NCI-H526 treated with DMSO at 0.1 percent for 48 hours (cell line): ENCODE measurements at regions not wholly inside any gene's neighbourhood (a gene's known extent, or its start where the extent isn't known, plus 50 kb on each side); places are given as distances from the start of the nearest gene placed in this dataset.
"Not testable (repeated sequence)": the region's sequence is repeated elsewhere in the genome, so short reads cannot be mapped to it uniquely, and the experiment has no call there.

Source experiments
- DNase-seq: peaks from one replicate; lab custom pipeline; 2025; lab: John Stamatoyannopoulos, UW

- DNase-seq: not testable (repeated sequence)
Observed at GRCh38 chr9:135195975-135196374, 108.5 kb downstream of the OLFM1 start.

GRCh38 chr9:135196474-135196873 is 109.0 kb downstream of the OLFM1 start:
- DNase-seq: no peak

GRCh38 chr9:135198144-135198543 is 110.7 kb downstream of the OLFM1 start:
- DNase-seq: no peak

- no peak for DNase-seq
Observed at GRCh38 chr9:135198586-135199285, 111.3 kb downstream of the OLFM1 start.

GRCh38 chr9:135199489-135199888 is 112.0 kb downstream of the OLFM1 start:
- no peak for DNase-seq

GRCh38 chr9:135201711-135202110 is 114.2 kb downstream of the OLFM1 start:
- DNase-seq: no peak

GRCh38 chr9:135204177-135204576 is 116.7 kb downstream of the OLFM1 start:
- no peak for DNase-seq

GRCh38 chr9:135209136-135209535 is 121.7 kb downstream of the OLFM1 start:
- DNase-seq: no peak

GRCh38 chr9:135209852-135210251 is 122.4 kb downstream of the OLFM1 start:
- no peak for DNase-seq

GRCh38 chr9:135210676-135211523 is 123.4 kb downstream of the OLFM1 start:
- DNase-seq: no peak

- no peak for DNase-seq
Observed at GRCh38 chr9:135211524-135211890, 124.0 kb downstream of the OLFM1 start.

- no peak for DNase-seq
Observed at GRCh38 chr9:135212961-135213360, 125.5 kb downstream of the OLFM1 start.

- DNase-seq: no peak
Observed at GRCh38 chr9:135213566-135213965, 126.1 kb downstream of the OLFM1 start.

- DNase-seq: no peak
Observed at GRCh38 chr9:135214054-135214640, 126.7 kb downstream of the OLFM1 start.

- no peak for DNase-seq
Observed at GRCh38 chr9:135214706-135215105, 127.2 kb downstream of the OLFM1 start.

GRCh38 chr9:135215571-135216161 is 128.2 kb downstream of the OLFM1 start:
- DNase-seq: no peak

GRCh38 chr9:135216236-135216635 is 128.8 kb downstream of the OLFM1 start:
- no peak for DNase-seq

GRCh38 chr9:135216791-135217441 is 129.4 kb downstream of the OLFM1 start:
- peak; percentile 14 for DNase-seq

- no peak for DNase-seq
Observed at GRCh38 chr9:135217836-135218235, 130.4 kb downstream of the OLFM1 start.

GRCh38 chr9:135218331-135219225 is 131.1 kb downstream of the OLFM1 start:
- DNase-seq: no peak
